Astrocyte (in vitro differentiated cells and primary cell): ENCODE measurements at regions not wholly inside any gene's neighbourhood (a gene's known extent, or its start where the extent isn't known, plus 50 kb on each side); places are given as distances from the start of the nearest gene placed in this dataset.

Source experiments
- EZH2 ChIP-seq: IDR thresholded peaks from 2 replicates; pipeline ENCODE4 v1.6.1; 2012; ENCODE audit warnings: mild to moderate bottlenecking, low read length, inconsistent platforms; ENCODE audit not compliant: insufficient read depth
- TF ChIP-seq, protein P1 (sequence below): IDR thresholded peaks from 2 replicates; pipeline ENCODE4 v1.5.1; 2011; ENCODE audit warnings: low read depth, mild to moderate bottlenecking, inconsistent platforms, low read length, moderate library complexity; ENCODE audit not compliant: insufficient read depth

DNA sequence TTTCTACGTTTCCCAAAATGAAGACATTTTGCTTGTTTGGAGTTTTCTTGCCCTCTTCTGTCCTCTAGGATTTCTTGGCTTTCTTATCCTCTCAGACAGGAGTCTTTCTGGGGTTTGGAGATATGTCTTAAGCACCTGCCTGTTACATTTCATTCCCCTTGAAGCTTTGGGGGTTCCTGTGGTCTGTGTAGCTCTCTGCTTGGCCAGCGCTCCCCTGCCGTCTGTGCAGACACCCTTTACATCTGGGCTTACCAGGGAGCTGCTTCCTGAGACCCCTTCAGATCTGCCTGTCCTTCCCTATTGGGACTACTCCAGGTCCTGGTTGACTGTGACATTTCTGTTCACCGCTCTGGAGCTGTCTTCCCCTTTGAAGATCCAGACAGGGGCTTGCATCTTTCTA lies 171.9 kb upstream of the CSF3R start:
- TF ChIP-seq, protein P1, sequence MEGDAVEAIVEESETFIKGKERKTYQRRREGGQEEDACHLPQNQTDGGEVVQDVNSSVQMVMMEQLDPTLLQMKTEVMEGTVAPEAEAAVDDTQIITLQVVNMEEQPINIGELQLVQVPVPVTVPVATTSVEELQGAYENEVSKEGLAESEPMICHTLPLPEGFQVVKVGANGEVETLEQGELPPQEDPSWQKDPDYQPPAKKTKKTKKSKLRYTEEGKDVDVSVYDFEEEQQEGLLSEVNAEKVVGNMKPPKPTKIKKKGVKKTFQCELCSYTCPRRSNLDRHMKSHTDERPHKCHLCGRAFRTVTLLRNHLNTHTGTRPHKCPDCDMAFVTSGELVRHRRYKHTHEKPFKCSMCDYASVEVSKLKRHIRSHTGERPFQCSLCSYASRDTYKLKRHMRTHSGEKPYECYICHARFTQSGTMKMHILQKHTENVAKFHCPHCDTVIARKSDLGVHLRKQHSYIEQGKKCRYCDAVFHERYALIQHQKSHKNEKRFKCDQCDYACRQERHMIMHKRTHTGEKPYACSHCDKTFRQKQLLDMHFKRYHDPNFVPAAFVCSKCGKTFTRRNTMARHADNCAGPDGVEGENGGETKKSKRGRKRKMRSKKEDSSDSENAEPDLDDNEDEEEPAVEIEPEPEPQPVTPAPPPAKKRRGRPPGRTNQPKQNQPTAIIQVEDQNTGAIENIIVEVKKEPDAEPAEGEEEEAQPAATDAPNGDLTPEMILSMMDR: no peak
- no peak for TF ChIP-seq EZH2
